Adrenal gland (tissue), 9 donors: ENCODE measurements at regions not wholly inside any gene's neighbourhood (a gene's known extent, or its start where the extent isn't known, plus 50 kb on each side); places are given as distances from the start of the nearest gene placed in this dataset.

Experiments used
- DNase-seq, 7 donors: peaks; one replicate each; pipeline ENCODE4 v3.0.0-alpha.2; 2019 to 2020
- H3K27ac ChIP-seq, 5 donors: fragments of 200-600 bp; sonication (generic) in 4 of 5; 1 replicate in 3 of 5; 2 replicates in 2 of 5; pipeline versions ENCODE4 v1.5.1 to v1.8.0; 2016 to 2020; ENCODE audit warnings: mild to moderate bottlenecking in 1 of 5
- H3K27me3 ChIP-seq: fragments of 200-600 bp; 2 replicates; pipeline ENCODE4 v1.8.0; 2021
- H3K36me3 ChIP-seq, 2 donors: fragments of 200-600 bp; replicated peaks in 1 of 2; 1 replicate in 1 of 2; 2 replicates in 1 of 2; pipeline versions ENCODE4 v1.5.1 to v1.8.0; 2018 to 2022
- H3K4me1 ChIP-seq, 2 donors: fragments of 200-600 bp; replicated peaks in 1 of 2; 1 replicate in 1 of 2; 2 replicates in 1 of 2; pipeline versions ENCODE4 v1.5.1 to v1.8.0; 2018 to 2021
- H3K4me3 ChIP-seq, 4 donors: fragments of 200-600 bp; sonication (generic) in 3 of 4; one replicate each; pipeline ENCODE4 v1.5.1; 2016 to 2018
- H3K9me3 ChIP-seq, 3 donors: fragments of 200-600 bp; sonication (generic) in 1 of 3; replicated peaks in 1 of 3; 1 replicate in 2 of 3; 2 replicates in 1 of 3; pipeline versions ENCODE4 v1.5.1 to v1.8.0; 2016 to 2021
- POLR2A ChIP-seq, 2 donors: fragments of 450-650 bp; IDR thresholded peaks; one replicate each; pipeline ENCODE4 v1.6.1; 2017; ENCODE audit warnings: antibody characterized with exemption in 2 of 2, mild to moderate bottlenecking in 2 of 2, moderate library complexity in 1 of 2
- WGBS, 4 donors: extraction: QIAGEN DNeasy Blood & Tissue Kit in 2 of 4; methylation state at CpG; one replicate each; pipeline versions ENCODE4 v1.1.5 to v1.1.7; 2013 to 2017; 5-methylcytosine and 5-hydroxymethylcytosine counted together
- intact Hi-C, 2 donors: fragments of 100-400 bp; cut with DNase I; formaldehyde crosslinking; loops; one replicate each; pipeline versions ENCODE4 v1.14.1 to v1.15.0; 2022 to 2023
- small RNA-seq, 2 donors: library from RNA; depleted of rRNA; stranded (forward); fragments of <200 nt; gene quantifications; one replicate each; pipeline ENCODE3, GENCODE V24; 2016
- TF ChIP-seq, protein P1 (sequence below), 6 experiments: fragments of 450-650 bp in 4 of 6; fragments of 200-600 bp in 2 of 6; sonication (generic) in 1 of 6; IDR thresholded peaks; 1 replicate in 5 of 6; 2 replicates in 1 of 6; pipeline versions ENCODE4 v1.5.1 to v1.8.0; 2016 to 2021; ENCODE audit warnings: antibody characterized with exemption in 6 of 6, mild to moderate bottlenecking in 2 of 6, moderate library complexity in 1 of 6
- donor health status: healthy with polysubstance abuse.
- donor health status: Bipolar disorder and iron deficiency.
- donor health status: DM: yes; HTN: yes; CAD: no.
- donor health status: DM: no; HTN: no; CAD: no.
- donor health status: DM: no; HTN: no; CAD: no.

DNA sequence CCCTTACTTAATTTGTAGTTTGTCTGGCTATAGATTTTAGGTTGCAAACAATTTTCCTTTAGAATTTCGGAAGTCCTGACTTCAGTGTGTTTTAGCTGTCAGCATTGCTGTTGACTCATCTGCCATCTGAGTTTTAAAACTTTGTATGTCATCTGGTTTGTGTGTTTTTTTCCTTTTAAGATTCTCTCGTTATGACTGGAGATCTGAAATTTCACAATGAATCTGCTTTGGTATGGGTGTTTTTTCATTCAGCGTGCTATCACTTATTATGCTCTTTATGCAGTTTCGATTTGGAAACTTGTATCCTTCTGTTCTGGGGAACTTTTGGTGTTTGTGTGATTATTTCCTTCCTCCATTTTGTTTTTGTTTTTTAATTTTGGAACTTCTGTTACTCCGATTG is 53.7 kb upstream of the ZNF280D start:
- Histone ChIP-seq H3K9me3 (no peaks in the 10 kb centered on the region), H3K36me3 (no peaks in the 10 kb centered on the region), H3K27ac (no peak overlapping the region), H3K4me3 (no peak overlapping the region), H3K4me1 (no peaks in the 10 kb centered on the region), H3K27me3 (no peaks in the 10 kb centered on the region)
- DNase-seq: no peak
- 73 to 89% (median 78%) methylated on average over 5 of the region's 5 CpGs for WGBS, 4 donors
- intact Hi-C loops: no loop called here
- no peak for TF ChIP-seq POLR2A (IDR thresholded peaks at IDR 0.05)
- TF ChIP-seq, protein P1, sequence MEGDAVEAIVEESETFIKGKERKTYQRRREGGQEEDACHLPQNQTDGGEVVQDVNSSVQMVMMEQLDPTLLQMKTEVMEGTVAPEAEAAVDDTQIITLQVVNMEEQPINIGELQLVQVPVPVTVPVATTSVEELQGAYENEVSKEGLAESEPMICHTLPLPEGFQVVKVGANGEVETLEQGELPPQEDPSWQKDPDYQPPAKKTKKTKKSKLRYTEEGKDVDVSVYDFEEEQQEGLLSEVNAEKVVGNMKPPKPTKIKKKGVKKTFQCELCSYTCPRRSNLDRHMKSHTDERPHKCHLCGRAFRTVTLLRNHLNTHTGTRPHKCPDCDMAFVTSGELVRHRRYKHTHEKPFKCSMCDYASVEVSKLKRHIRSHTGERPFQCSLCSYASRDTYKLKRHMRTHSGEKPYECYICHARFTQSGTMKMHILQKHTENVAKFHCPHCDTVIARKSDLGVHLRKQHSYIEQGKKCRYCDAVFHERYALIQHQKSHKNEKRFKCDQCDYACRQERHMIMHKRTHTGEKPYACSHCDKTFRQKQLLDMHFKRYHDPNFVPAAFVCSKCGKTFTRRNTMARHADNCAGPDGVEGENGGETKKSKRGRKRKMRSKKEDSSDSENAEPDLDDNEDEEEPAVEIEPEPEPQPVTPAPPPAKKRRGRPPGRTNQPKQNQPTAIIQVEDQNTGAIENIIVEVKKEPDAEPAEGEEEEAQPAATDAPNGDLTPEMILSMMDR (IDR thresholded peaks at IDR 0.05): no peak

DNA sequence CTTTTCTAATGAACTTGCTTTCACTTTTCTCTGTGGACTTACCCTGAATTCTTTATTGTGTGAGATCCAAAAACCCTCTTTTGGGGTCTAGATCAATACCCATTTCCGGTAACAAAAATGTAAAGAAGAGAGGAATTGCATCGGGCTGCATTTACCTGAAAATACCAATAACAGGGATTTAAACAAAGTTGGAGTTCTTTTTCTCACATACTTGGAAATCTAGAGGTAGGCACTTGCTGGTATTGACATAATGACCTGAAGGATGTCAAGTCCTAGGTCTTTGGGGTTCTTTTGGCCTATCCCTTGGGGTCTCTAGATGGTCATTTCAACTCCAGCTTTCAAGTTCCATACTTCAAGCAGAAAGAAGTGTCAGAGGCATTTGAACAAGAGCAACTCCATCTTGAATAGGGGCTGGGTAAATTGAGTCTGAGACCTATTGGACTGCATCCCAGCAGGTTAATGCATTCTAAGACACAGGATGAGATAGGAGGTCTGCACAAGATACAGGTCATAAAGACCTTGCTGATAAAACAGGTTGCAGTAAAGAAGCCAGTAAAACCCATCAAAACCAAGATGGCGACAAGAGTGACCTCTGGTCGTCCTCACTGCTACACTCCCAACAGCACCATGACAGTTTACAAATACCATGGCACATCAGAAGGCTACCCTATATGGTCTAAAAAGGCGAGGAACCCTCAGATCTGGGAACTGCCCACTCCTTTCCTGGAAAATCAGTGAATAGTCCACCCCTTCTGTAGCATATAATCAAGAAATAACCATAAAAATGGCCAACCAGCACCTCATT is 50.8 kb upstream of the ZNF280D start:
- no peaks in the 10 kb centered on the region for H3K27me3 ChIP-seq
- TF ChIP-seq, protein P1 (IDR thresholded peaks at IDR 0.05): no peak
- no peak for TF ChIP-seq POLR2A (IDR thresholded peaks at IDR 0.05)
- no peaks in the 10 kb centered on the region for H3K4me1 ChIP-seq
- no peak overlapping the region for H3K27ac ChIP-seq
- 92 to 98% (median 96%) methylated on average over 5 of the region's 5 CpGs for WGBS, 4 donors
- no peaks in the 10 kb centered on the region for H3K9me3 ChIP-seq
- no peak for DNase-seq
- H3K36me3 ChIP-seq: no peaks in the 10 kb centered on the region
- H3K4me3 ChIP-seq: no peak overlapping the region
- intact Hi-C loops: no loop called here

- Histone ChIP-seq H3K27ac (no peak overlapping the region), H3K27me3 (no peaks in the 10 kb centered on the region), H3K4me1 (no peaks in the 10 kb centered on the region), H3K36me3 (no peaks in the 10 kb centered on the region), H3K9me3 (no peaks in the 10 kb centered on the region), H3K4me3 (no peak overlapping the region)
- intact Hi-C loops: no loop called here
- TF ChIP-seq, protein P1 (IDR thresholded peaks at IDR 0.05): no peak
- TF ChIP-seq POLR2A (IDR thresholded peaks at IDR 0.05): no peak
- no peak for DNase-seq
- WGBS, 4 donors: 88 to 93% (median 89%) methylated on average over 7 of the region's 7 CpGs
Measured at GRCh38 chr15:56783156-56783856, 50.0 kb upstream of the ZNF280D start.

Small RNA genes lying in the stretch of these regions (small RNA-seq; reads per million reads assigned to genes)
- 0 reads per million in 2 donors for gene AC090517.1
- gene AC090517.3: 0 reads per million in 2 donors
